GM18508 (cell line): ENCODE measurements at regions not wholly inside any gene's neighbourhood (a gene's known extent, or its start where the extent isn't known, plus 50 kb on each side); places are given as distances from the start of the nearest gene placed in this dataset.

Experiments
- ATAC-seq: cut with Tn5 transposase; IDR thresholded peaks from one replicate; pipeline ENCODE4 v1.9.1; 2021; ENCODE audit warnings: moderate number of reproducible peaks; ENCODE audit not compliant: insufficient read depth, unreplicated experiment

DNA sequence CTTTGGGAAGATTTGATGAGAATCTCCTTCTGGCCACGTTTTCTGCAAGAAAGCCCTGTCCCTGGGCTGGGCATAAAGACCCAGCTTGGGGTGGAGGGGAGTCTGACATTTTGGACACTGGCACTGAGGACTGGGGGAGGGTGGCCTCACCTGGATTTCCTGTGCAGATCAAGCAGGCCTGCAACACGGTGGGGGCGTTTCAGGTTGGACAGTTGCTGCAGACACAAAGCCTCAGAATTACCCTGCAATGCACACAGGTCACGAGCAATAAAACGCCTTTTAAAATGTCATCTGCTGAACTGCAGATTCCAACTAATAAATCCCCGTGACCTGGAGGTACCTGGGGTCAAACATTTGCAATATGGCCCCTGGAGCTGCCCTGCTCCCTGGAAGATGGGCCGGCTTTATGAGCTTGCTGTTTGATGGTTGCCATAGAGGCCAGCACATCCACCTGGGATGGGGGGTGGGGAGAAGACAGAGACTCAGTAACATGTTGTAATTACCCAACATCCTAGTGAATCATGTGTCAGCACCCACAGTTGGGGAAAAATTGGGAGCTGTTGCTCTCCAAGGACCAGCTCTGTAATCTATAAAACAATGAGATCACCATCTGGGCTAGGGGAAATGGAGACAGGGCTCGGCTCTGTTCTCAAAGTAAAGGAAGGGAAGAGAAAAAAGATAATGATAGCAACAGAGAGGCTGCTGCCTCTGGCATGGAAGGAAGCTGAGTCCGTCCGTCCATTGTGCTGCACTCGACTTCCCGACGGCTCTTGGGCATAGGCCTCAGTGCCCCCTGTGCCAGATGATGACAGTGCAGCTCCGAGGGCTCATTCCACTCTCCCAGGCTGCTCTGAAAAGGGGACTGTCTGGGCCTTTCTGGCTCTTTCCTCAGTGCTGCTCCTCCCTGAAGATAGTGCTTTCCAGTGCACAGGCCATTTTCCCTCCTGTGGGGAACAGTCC lies 340.3 kb downstream of the CYRIA start:
- ATAC-seq = no peak

DNA sequence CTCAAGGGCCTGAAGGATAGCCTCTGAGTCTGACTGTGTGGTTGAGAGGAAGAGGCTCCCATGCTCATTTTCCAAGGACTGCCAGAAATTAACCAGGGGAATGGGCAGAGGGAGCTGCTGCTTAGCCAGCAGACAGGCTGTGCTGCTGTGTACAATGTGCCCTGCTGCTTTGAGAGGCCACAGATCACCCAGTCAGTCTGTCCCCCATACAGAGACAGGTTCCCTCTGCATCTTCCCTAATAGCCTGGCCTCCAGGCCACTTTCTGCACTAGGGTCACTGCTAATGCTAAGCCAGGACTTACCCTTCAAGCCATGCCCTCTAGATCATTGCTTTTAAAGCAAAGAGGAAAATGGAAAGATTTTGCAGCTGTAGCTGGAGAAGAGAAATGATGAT lies 341.1 kb downstream of the CYRIA start:
- no peak for ATAC-seq

DNA sequence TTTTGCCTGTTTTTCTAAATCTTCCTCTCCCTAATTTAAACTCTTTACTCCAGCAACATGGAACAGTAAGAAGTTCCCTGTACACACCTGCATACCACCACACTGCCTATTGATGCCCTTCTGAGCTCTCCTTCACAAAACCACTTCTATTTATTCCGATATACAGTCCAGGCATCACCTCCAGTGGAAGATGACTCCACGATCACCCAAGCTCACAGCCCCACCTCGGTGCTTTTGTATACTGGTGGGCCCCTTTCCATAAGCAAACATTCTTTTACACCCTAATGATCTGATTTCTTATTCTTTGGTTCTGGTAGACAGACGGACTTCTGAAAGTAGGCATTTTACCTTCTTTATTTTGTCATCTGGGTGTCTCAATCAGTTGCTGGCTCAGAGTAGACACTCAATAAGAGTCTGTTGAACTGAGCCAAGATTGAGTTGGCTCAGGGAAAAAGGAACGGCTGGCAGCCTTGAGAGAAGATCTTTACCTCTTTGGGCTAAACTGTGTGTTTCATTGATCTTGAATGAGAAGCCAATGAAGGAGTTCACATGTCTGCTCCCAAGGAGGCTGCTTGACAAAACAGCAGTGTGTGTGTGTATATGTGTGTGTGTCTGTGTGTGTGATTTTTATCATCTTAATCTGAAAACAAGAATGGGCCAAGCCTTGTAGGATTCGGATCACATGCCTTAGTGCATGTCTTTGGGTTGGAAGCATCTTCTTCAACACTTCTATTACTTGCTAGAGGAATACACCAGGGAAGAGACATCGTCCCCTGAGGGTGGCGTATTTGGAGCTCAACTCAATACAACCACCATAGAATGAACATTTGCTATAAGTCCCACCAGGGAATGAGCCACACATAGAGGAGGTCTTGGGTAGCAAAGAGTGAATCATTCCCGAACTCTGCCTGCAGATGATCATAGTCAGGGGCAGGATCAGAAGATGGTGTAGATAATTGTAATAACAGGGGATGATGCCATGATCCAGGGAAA lies 341.8 kb downstream of the CYRIA start:
- ATAC-seq = no peak

DNA sequence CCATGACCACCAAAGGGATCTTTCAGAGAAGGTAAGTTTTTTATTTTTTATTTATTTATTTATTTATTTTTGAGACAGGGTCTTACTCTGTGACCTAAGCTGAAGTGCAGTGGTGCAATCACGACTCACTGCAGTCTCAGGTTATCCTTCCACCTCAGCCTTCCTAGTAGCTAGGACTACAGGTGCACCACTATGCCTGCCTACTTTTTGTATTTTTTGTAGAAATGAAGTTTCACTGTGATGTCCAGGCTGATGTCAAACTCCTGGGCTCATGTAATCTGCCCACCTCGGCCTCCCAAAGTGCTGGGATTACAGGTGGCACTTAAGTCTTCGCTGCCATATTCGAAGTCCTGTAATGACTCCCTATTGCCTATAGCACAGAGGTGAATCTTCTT lies 342.5 kb downstream of the CYRIA start:
- no peak for ATAC-seq

DNA sequence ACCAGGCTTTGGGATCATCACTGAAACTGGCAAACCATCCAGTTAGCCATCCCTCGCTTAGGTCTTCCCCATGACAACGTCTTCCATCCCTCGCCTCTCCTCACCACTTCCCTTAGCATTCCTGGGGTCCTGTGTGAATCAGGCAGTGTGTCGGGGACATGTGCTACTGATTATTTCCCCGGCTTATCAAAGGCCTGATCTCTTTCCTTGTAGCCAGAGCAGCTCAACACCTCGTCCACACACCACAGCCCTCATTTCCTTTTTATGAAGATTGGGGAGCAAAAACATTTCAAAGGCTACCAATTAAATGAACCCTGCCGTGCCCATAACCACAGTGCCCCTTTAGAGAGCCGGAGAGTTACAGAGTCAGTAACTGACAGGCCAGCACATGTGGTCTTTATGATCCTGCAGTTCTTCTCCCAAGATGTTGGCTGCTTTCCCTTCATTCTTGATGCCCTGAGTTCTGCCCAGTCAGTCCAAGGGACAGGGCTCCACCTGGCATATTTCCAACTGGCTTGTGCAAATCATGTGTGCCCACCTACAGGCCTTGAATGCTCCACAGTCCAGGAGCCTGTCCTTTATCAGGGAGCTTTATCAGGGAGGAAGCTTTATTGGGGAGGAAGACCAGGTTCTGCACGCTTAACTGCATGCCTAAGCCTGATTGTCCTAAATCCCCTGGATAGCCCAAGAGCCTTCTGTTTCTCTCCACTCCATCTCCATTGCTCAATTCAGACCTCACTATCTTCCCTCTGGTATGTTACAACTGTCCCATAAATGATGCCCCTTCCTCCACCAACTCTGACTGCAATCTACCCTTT lies 343.1 kb downstream of the CYRIA start:
- no peak for ATAC-seq

DNA sequence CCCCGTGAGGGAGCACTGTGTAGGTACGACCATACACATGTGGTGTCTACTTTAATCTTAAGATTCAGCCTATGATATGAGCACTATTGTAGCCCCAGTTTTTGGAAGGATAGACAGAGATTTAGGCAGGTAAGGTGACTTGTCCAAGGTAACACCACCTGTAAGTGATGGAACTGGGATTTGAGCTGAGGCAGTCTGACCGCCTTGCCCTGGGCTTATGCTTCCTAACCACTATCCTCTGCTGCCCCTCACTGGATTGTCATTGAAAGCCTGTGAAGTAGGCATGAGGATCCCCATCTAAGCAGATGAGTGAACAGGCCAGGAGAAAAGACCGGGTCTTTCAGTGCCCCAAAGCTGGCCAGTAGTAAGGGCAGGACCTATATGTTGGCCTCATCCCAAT lies 343.8 kb downstream of the CYRIA start:
- no peak for ATAC-seq

DNA sequence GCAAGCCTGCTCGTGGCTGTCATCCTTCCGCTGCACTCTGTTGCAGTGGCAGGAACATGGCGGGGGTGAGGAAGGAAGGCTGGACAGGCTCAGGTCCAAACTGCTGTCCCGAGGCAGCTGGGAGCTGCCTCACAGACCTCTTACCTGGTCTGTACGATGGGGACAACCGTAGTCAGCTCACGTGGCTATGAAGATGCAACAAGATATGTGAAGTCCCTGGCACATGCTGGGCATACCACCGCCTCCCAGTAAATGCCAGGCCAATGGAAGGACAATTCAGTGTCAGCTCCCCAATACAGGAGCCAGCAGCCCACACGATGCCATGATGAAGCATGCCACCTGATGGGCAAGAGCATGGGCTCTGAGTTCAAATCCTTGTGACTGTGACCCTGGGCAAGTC lies 344.4 kb downstream of the CYRIA start:
- no peak for ATAC-seq

DNA sequence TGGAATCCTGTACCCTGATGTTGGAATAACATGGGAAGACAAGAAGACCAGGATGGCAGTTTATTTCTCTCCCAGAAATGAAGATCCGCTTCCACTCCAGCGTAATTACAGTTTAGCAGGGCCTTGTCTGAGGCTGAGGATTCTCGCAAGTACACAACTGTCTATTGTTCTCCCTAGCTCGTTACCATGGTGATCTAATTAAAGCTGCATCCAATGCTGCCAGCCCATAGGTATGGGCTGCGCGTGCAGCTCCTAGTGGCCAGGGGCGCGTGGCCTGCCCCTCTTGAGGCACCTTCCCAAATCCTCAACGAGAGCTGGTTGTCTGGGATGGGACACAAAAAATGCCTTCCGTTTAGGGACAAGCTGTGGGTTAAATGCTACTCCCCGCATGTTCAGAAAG lies 344.9 kb downstream of the CYRIA start:
- no peak for ATAC-seq

DNA sequence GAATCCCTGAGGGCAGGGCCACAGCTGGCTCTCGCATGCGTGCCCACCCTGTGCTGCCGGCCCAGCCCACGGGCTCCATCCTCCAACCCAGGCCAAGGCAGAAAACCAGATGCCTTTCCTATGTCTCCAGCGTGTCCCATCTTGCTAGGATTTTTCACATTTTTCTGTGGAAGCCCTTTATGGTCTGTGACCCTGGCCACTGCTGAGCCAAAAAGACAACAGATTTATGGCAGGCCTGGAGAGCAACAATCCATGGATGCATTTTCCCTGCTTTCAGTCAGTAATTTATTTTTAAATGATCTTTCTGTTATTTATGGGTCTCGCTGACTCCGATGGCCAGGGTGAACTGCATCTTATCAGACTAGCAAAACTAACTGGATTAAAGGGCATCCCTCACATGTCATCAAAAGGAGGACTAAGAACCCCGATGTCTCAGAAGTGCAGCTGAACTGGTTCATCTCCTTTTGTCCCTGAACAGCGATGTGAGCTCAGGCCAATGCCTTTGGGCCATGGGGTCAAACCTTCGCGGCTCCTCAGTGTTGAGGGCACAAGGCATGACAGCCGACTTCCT lies 346.0 kb downstream of the CYRIA start:
- no peak for ATAC-seq

DNA sequence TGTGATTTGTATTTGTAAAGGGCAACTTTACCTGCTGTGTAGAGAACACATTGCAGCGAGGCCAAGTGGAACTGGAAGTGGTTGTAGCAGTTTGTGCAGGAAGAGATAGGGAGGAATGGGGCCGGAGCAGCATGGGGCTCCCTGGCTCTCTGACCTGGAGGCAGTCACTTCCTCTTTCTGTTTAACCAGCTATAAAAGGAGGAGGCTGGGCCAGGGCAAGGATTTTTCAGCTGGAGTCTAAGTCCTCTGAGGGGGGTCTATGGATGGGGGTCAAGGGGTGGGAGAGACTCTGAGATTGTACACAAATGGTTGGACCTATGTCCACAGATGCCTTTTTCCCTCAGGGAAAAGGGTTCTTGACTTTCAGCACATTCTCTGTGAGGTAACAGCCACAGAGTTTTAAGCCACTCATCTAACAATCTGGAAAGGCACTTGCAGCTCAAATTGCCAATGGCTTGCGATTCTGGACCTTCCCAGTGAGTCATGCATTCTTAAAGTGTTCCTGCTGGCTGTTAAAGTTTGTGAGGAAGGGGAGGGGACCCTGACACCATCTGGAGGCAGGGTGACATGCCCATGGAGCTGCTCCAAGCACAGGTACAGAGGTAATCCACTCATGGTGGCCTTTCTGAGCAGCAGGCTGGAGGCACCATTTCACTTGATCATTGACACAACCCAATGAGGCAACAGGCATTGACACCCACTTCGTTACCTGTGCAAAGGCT lies 347.0 kb downstream of the CYRIA start:
- no peak for ATAC-seq

DNA sequence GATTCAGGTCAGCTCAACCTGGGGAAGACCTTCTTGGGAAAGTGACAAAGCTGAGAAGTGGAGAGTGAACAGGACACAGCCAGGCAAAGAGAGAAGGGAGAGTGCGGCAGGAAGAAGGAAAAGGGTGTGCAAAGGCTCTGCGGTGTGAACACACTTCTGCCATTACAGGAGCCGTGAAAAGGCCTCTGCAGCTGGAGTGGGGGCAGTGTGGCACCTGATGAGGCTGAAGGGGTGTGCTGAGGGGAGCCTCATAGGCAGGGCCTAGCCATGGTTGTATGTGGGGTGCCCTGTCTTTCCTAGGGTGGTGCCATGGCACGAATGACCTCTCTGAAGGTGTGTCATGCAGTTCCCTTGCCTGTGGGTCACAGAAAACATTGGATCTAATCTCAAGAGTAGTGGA lies 347.6 kb downstream of the CYRIA start:
- ATAC-seq = no peak

DNA sequence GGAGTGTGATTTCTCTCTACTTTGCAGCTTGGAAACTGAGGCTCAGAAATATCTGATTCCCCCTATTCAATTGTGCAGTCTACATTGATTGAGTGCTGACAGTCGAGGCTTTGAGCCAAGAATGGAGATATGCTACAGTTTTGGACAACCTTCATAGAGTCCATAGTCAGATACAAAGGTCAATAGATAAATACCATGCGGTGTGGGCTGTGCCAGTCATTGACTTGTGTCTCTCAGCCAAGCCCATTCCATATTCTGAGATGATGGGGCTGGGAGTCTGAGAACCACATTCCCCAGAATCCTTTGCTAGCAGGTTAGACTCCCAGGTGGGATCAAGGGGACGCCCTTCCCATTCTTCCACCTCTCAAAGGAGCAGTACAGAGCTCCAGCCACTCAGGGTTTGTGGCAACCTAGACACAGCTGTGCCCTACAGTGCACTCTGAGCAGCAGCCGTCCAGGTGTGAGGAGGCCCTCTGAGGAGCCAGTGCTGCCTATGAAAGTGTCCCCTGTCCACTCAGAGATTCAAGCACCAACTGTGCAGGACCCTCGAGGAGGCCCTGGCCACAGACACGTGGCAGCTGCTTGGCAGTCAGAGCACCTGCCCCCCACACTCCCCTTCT lies 348.3 kb downstream of the CYRIA start:
- ATAC-seq = no peak

DNA sequence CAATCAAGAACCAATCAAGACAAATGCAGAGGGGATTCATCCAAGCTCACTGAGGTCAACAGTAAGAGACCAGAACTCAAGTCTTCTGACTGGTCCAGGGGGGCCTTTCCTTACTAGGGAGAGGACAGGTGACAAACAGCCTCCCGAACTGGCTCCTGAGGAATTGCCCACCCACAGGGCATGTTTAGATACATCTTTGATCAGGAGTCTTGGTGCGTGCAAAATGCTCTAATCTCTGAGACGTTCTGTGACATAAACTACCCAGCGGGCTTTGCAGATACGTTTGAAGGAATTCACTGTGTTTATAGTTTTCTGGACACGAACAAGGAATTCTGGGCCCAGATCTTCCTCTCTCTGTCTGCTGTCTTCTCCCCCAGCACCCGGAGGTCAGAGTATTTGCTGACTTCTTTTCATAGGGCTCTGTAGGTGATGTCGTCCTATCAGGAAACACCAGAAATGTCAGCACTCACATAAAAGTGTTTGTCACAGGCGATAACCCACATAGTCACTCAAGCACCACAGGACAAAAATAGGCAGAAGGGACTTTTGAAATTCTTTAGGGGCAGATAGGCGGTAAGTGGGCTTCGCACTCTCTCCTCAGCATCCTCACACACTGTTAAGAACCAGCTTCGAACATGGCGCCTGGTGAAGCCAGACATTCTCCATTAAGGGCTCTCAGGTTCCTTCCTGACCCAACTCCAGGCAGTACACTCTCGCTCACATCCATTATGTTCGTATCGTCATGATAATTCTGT lies 349.0 kb downstream of the CYRIA start:
- no peak for ATAC-seq

DNA sequence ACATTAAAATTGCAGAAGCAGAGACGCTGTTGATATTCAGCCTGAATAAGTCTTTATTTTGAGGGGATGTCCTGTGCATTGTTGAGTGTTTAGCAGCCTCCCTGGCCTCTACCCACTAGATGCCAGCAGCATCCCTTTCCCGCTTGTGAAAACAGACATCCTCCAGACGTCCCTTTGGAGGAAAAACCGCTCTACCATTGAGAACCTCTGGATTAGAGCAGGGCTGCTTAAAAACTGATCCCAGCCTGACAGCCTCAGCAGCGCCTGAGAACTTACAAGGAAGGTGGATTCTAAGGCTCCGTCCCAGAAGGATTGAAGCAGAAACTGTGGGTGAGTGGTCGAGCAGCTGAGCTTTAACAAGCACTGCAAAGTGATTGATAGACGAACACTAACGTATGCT lies 349.7 kb downstream of the CYRIA start:
- no peak for ATAC-seq

DNA sequence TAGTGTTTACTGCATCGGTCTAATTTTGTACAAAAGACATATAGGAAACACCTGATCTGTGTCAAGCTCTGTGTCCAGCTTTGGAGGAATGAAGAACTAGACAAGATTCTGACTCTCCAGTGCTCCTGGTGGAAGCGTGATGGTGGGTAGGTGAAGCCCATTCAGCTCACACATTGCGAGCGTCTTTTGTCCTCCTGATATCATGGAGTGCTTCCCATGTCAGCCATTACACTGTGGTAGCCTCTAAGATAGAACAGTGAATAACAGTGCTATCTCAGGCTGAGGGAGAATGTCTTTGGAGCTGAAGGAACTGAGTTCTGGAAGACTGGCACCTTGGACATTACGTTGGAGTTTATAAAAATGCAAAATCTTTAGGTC lies 350.2 kb downstream of the CYRIA start:
- no peak for ATAC-seq

DNA sequence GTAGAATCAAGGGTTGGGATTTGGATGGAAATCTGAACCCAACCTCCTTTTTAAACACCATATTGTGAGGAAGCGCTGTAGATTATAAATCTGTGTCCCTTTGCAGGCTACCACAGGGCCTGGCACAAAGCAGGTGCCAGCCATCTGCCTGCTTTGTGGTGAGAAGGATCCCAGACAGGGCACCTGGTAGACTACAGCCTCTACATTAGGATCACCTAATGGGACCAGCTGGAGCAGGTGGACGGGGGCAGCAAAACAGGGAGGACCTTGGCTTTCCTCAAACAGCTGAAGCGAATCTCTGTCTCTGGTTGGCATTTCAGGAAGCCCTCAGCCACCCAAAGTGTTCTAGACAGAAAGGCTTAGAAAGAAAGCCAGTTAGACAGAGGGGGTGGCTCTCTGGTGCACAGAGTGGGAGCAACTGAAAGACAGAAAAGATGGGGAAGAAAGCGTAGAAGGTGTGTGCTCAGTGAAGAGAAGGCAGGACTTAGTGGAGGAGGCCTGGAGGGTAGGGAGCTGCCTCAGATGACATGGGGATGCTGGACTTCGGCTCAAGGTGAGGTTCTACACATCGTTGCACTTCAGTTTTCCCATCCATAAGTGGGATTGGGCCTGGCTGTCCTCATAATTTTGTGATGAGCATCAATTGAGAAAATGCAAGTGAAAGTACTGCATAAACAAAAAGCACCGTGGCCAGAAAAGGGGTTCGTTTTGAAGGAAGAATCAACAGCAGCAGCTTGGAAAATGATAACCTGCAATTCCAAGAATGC lies 350.8 kb downstream of the CYRIA start:
- no peak for ATAC-seq

DNA sequence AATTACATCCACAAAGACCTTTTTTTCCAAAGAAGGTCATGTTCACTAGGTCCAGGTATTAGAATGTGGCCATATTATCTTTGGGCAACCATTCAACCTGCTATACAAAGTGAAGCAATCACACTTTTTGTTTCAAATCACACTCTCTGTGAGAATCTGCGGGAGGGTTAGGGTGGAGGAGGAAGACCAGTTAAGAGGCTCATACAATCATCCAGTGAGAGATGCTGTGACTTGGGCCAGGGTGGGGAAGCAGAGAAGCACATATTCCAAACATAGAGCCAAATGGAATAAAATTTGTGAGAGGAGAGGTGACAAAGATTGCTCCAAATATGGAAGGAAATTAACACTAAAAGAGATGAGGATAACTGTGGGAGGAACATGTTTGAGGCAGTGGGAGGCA lies 351.6 kb downstream of the CYRIA start:
- ATAC-seq = no peak
